Loucy (cell line): ENCODE measurements at regions not wholly inside any gene's neighbourhood (a gene's known extent, or its start where the extent isn't known, plus 50 kb on each side); places are given as distances from the start of the nearest gene placed in this dataset.

Source experiments
- H2AFZ ChIP-seq: fragments of 200-600 bp; sonication (generic); 2 replicates; pipeline ENCODE4 v1.6.0; 2016; ENCODE audit warnings: antibody characterized with exemption, mild to moderate bottlenecking, low read length, moderate library complexity
- H3F3A ChIP-seq: fragments of 200-600 bp; 2 replicates; pipeline ENCODE4 v1.6.0; 2016; ENCODE audit warnings: antibody characterized with exemption, low read depth, mild to moderate bottlenecking
- H3K27me3 ChIP-seq: fragments of 200-600 bp; sonication (generic); 2 replicates; pipeline ENCODE4 v1.6.1; 2014; ENCODE audit warnings: low read length, mild to moderate bottlenecking; ENCODE audit not compliant: insufficient read depth, poor library complexity, severe bottlenecking
- H3K36me3 ChIP-seq: fragments of 200-600 bp; sonication (generic); 2 replicates; pipeline ENCODE4 v1.6.1; 2016; ENCODE audit warnings: low read length; ENCODE audit not compliant: insufficient read depth
- H3K4me1 ChIP-seq: fragments of 200-600 bp; sonication (generic); 2 replicates; pipeline ENCODE4 v1.5.1; 2014; ENCODE audit warnings: low read length, mild to moderate bottlenecking; ENCODE audit not compliant: insufficient read depth, poor library complexity, severe bottlenecking
- H3K4me2 ChIP-seq: fragments of 200-600 bp; sonication (generic); 2 replicates; pipeline ENCODE4 v1.6.0; 2014; ENCODE audit warnings: antibody characterized with exemption, low read length, low read depth, mild to moderate bottlenecking; ENCODE audit not compliant: poor library complexity, severe bottlenecking
- H3K4me3 ChIP-seq: fragments of 200-600 bp; sonication (generic); 2 replicates; pipeline ENCODE4 v1.5.1; 2014; ENCODE audit warnings: low read length, mild to moderate bottlenecking, mixed read lengths; ENCODE audit not compliant: poor library complexity, severe bottlenecking
- H3K79me2 ChIP-seq: fragments of 200-600 bp; sonication (generic); 2 replicates; pipeline ENCODE4 v1.6.1; 2014; ENCODE audit warnings: low read length; ENCODE audit not compliant: insufficient read depth
- H3K9ac ChIP-seq: fragments of 200-600 bp; sonication (generic); 2 replicates; pipeline ENCODE4 v1.6.0; 2014; ENCODE audit warnings: mild to moderate bottlenecking, low read depth, low read length, moderate library complexity; ENCODE audit not compliant: poor library complexity, severe bottlenecking
- H3K9me2 ChIP-seq: fragments of 200-600 bp; sonication (generic); replicated peaks from 2 replicates; pipeline ENCODE4 v1.6.1; 2016; ENCODE audit warnings: low read depth, low read length, mixed read lengths
- H3K9me3 ChIP-seq: fragments of 200-600 bp; sonication (generic); 2 replicates; pipeline ENCODE4 v1.6.1; 2014; ENCODE audit warnings: mild to moderate bottlenecking, antibody characterized with exemption, low read length, low read depth; ENCODE audit not compliant: insufficient read depth
- H4K20me1 ChIP-seq: fragments of 200-600 bp; sonication (generic); 2 replicates; pipeline ENCODE4 v1.6.0; 2014; ENCODE audit warnings: antibody characterized with exemption, low read length, mild to moderate bottlenecking; ENCODE audit not compliant: insufficient read depth, poor library complexity, severe bottlenecking
- EZH2phosphoT487 ChIP-seq: fragments of 200-600 bp; IDR thresholded peaks from 2 replicates; pipeline ENCODE4 v1.6.1; 2018; ENCODE audit warnings: antibody characterized with exemption, mild to moderate bottlenecking, moderate library complexity, borderline replicate concordance
- TF ChIP-seq, protein P1 (sequence below): fragments of 200-600 bp; sonication (generic); conservative IDR thresholded peaks from 2 replicates; pipeline ENCODE4 v1.5.1; 2014; ENCODE audit warnings: mild to moderate bottlenecking, antibody characterized with exemption, low read length

DNA sequence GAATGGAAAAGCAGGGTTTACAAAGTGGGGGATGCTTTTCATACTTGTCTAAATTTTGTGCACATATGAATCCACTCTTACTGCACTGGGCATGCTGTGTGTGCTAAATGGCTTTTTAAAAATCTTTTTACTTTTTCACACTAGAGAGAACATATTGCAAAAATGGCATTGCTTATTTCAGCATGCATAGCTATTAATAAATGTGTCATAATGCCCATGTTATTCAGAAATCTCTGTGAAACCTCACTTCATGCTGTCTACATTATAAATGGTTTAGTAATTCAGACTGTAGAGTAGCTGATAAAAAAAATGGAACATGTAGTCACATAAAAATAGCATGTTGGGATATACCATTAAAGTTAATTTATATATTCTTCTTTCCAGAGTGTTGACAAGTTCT, 593.8 kb downstream of the RPL10L start:
- no peaks in the 10 kb centered on the region for H3F3A ChIP-seq
- H4K20me1 ChIP-seq, result no peaks in the 10 kb centered on the region
- no peaks in the 10 kb centered on the region for H3K36me3 ChIP-seq
- H3K9ac ChIP-seq, result no peak overlapping the region
- no peak overlapping the region for H2AFZ ChIP-seq
- H3K4me2 ChIP-seq, result no peak overlapping the region
- no peaks in the 10 kb centered on the region for H3K27me3 ChIP-seq
- H3K4me3 ChIP-seq, result no peak overlapping the region
- no peaks in the 10 kb centered on the region for H3K9me3 ChIP-seq
- H3K79me2 ChIP-seq, result no peaks in the 10 kb centered on the region
- no peaks in the 10 kb centered on the region for H3K9me2 ChIP-seq
- TF ChIP-seq, protein P1, sequence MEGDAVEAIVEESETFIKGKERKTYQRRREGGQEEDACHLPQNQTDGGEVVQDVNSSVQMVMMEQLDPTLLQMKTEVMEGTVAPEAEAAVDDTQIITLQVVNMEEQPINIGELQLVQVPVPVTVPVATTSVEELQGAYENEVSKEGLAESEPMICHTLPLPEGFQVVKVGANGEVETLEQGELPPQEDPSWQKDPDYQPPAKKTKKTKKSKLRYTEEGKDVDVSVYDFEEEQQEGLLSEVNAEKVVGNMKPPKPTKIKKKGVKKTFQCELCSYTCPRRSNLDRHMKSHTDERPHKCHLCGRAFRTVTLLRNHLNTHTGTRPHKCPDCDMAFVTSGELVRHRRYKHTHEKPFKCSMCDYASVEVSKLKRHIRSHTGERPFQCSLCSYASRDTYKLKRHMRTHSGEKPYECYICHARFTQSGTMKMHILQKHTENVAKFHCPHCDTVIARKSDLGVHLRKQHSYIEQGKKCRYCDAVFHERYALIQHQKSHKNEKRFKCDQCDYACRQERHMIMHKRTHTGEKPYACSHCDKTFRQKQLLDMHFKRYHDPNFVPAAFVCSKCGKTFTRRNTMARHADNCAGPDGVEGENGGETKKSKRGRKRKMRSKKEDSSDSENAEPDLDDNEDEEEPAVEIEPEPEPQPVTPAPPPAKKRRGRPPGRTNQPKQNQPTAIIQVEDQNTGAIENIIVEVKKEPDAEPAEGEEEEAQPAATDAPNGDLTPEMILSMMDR, result no peak
- TF ChIP-seq EZH2phosphoT487, result no peak
- no peaks in the 10 kb centered on the region for H3K4me1 ChIP-seq

DNA sequence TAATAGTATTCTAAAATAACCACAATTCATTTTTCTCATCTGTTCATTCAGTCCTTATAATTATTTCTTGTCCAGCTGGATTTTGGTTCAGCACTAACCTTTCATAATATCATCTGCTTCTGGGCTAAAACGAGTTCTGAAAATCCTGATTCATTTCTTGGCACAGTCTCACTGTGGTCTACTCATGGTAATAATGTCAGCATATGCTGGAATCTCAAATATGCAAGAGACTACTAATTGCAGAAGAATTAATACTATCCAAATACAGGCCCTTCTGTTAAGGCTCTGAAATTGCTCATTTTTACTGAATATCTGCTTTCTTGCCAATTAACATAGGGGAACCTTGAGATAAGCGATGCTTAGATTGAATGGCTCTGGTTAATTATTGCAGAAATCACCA, 597.1 kb downstream of the RPL10L start:
- Histone ChIP-seq H3F3A (no peaks in the 10 kb centered on the region), H3K4me3 (no peak overlapping the region), H3K9ac (no peak overlapping the region), H3K27me3 (no peaks in the 10 kb centered on the region), H3K4me1 (no peaks in the 10 kb centered on the region), H4K20me1 (no peaks in the 10 kb centered on the region), H3K36me3 (no peaks in the 10 kb centered on the region), H2AFZ (no peak overlapping the region), H3K4me2 (no peak overlapping the region), H3K79me2 (no peaks in the 10 kb centered on the region), H3K9me3 (no peaks in the 10 kb centered on the region), H3K9me2 (no peaks in the 10 kb centered on the region)
- no peak for TF ChIP-seq EZH2phosphoT487

DNA sequence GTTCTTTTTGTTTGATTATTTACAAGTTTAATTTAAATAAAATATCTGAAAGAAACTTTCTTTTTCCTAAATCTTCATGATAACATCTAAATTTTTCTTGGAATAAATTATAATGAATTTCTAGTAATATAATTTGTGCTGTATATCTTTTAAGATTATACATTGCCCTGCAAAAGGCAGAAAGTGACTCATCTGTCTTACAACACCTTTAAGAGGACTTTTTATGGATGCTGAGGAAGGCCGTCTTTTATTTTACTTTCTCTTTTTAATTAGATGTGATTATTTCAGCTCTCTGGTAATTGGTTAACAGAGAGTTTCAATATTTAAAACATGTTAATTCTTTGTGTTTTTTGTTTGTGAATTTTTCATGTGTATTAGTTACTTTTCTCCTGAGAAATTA, 598.4 kb downstream of the RPL10L start:
- Histone ChIP-seq H3F3A (no peaks in the 10 kb centered on the region), H3K4me1 (no peaks in the 10 kb centered on the region), H3K9ac (no peak overlapping the region), H3K4me2 (no peak overlapping the region), H3K79me2 (no peaks in the 10 kb centered on the region), H3K9me3 (no peaks in the 10 kb centered on the region), H2AFZ (no peak overlapping the region), H4K20me1 (no peaks in the 10 kb centered on the region), H3K9me2 (no peaks in the 10 kb centered on the region), H3K27me3 (no peaks in the 10 kb centered on the region), H3K36me3 (no peaks in the 10 kb centered on the region), H3K4me3 (no peak overlapping the region)
- TF ChIP-seq, protein P1, result no peak
- TF ChIP-seq EZH2phosphoT487, result no peak

DNA sequence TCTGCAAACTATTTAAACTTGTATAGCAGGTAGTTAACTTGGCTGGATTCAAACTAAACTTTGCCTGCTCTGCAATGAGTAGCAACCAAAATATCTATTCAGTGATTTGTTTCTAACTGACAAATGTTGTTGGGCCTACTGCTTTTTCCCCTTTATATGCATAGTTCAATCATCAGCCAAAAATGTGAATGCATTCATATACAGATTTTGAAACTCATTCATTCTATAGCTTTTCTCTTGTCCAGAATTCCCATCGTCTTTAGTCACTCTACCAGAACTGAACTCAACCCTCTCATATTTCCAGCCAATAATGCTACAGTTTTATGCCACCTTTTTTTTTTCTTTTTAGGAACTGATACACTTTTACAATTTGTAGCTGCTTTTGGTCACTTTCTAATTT, 599.8 kb downstream of the RPL10L start:
- H3K27me3 ChIP-seq, result no peaks in the 10 kb centered on the region
- TF ChIP-seq, protein P1, result no peak
- TF ChIP-seq EZH2phosphoT487, result no peak
- H3K4me1 ChIP-seq, result no peaks in the 10 kb centered on the region

More for the DNA sequence above, 599.8 kb downstream of the RPL10L start:
- no peaks in the 10 kb centered on the region for H3F3A ChIP-seq
- no peaks in the 10 kb centered on the region for H4K20me1 ChIP-seq
- no peak overlapping the region for H3K4me2 ChIP-seq
- H2AFZ ChIP-seq, result no peak overlapping the region
- no peaks in the 10 kb centered on the region for H3K9me2 ChIP-seq
- H3K4me3 ChIP-seq, result no peak overlapping the region
- no peaks in the 10 kb centered on the region for H3K36me3 ChIP-seq
- H3K9ac ChIP-seq, result no peak overlapping the region
- H3K79me2 ChIP-seq, result no peaks in the 10 kb centered on the region
- H3K9me3 ChIP-seq, result no peaks in the 10 kb centered on the region
